Ovary (tissue), 7 donors: ENCODE measurements at regions not wholly inside any gene's neighbourhood (a gene's known extent, or its start where the extent isn't known, plus 50 kb on each side); places are given as distances from the start of the nearest gene placed in this dataset.

ENCODE experiments used
- DNase-seq, 5 donors: peaks; one replicate each; pipeline ENCODE4 v3.0.0-alpha.2; 2019 to 2020
- H3K27ac ChIP-seq, 2 donors: fragments of 200-600 bp; one replicate each; pipeline versions ENCODE4 v1.5.1 to v1.8.0; 2019 to 2022
- H3K27me3 ChIP-seq: fragments of 200-600 bp; one replicate; pipeline ENCODE4 v1.8.0; 2022
- H3K36me3 ChIP-seq: fragments of 200-600 bp; sonication (generic); one replicate; pipeline ENCODE4 v1.5.1; 2019
- H3K4me1 ChIP-seq: one replicate; pipeline ENCODE4 v1.8.1; 2013; ENCODE audit warnings: mild to moderate bottlenecking, moderate library complexity; ENCODE audit not compliant: insufficient read depth
- H3K4me3 ChIP-seq: fragments of 200-600 bp; sonication (generic); one replicate; pipeline ENCODE4 v1.5.1; 2017
- H3K9me3 ChIP-seq, 2 donors: fragments of 200-600 bp in 1 of 2; sonication (generic) in 1 of 2; one replicate each; pipeline versions ENCODE4 v1.5.1 to v1.8.1; 2013 to 2019; ENCODE audit warnings: mild to moderate bottlenecking in 1 of 2, moderate library complexity in 1 of 2
- EP300 ChIP-seq: sonication (generic); formaldehyde crosslinking; IDR thresholded peaks from one replicate; pipeline ENCODE4 v1.6.1; 2017; ENCODE audit warnings: antibody characterized with exemption
- POLR2A ChIP-seq: fragments of 450-650 bp; IDR thresholded peaks from one replicate; pipeline ENCODE4 v1.6.1; 2017; ENCODE audit warnings: antibody characterized with exemption, mild to moderate bottlenecking, moderate library complexity
- WGBS, 3 donors: extraction: QIAGEN DNeasy Blood & Tissue Kit in 1 of 3; methylation state at CpG; one replicate each; pipeline versions ENCODE4 v1.1.5 to v1.1.7; 2013 to 2017; 5-methylcytosine and 5-hydroxymethylcytosine counted together
- intact Hi-C, 4 donors: fragments of 100-400 bp; cut with DNase I; formaldehyde crosslinking; loops; one replicate each; pipeline versions ENCODE4 v1.11.0 to v1.15.1; 2022 to 2023
- TF ChIP-seq, protein P1 (sequence below), 3 donors: fragments of 450-650 bp in 2 of 3; fragments of 200-600 bp in 1 of 3; IDR thresholded peaks; one replicate each; pipeline versions ENCODE4 v1.5.1 to v1.8.0; 2016 to 2022; ENCODE audit warnings: antibody characterized with exemption in 3 of 3, mild to moderate bottlenecking in 1 of 3
- donor health status: DM: no; HTN: no; CAD: no; lungs with moderate emphysema.
- donor health status: DM: no; HTN: no; CAD: no.
- donor health status: Bipolar disorder and iron deficiency.
- donor health status: DM: no; HTN: no; CAD: no.
- donor health status: DM: yes; HTN: yes; CAD: no.

DNA sequence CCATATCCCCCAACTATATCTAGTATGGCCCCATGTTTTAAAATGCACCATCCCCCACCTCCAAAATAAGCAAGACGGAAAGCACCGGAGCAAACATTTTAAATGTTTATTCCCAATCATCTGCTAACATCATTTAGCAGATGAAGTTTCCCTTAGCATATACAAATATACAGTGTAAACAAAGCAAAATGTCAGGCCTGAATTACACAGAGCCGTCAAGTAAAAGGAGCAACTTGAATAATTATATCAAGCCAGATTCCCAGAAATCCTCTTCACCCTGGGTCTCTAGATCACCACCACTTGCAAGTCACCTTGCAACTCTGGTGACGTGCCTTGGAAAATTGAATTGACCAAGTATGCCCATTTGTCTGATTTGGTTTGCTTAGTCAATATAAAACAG, 91.6 kb upstream of the COL1A2 start:
- peaks cover 22% of the 10 kb centered on the region for H3K4me1 ChIP-seq
- peak overlapping the region; percentile 24 to 84 for H3K27ac ChIP-seq
- DNase-seq, result no peak
- no peaks in the 10 kb centered on the region for H3K9me3 ChIP-seq
- 36 to 48% (median 41%) methylated on average over 4 of the region's 4 CpGs for WGBS, 3 donors
- intact Hi-C loops, result no loop called here
- no peak for TF ChIP-seq EP300
- no peak for TF ChIP-seq POLR2A
- TF ChIP-seq, protein P1, sequence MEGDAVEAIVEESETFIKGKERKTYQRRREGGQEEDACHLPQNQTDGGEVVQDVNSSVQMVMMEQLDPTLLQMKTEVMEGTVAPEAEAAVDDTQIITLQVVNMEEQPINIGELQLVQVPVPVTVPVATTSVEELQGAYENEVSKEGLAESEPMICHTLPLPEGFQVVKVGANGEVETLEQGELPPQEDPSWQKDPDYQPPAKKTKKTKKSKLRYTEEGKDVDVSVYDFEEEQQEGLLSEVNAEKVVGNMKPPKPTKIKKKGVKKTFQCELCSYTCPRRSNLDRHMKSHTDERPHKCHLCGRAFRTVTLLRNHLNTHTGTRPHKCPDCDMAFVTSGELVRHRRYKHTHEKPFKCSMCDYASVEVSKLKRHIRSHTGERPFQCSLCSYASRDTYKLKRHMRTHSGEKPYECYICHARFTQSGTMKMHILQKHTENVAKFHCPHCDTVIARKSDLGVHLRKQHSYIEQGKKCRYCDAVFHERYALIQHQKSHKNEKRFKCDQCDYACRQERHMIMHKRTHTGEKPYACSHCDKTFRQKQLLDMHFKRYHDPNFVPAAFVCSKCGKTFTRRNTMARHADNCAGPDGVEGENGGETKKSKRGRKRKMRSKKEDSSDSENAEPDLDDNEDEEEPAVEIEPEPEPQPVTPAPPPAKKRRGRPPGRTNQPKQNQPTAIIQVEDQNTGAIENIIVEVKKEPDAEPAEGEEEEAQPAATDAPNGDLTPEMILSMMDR (IDR thresholded peaks at IDR 0.05), result no peak
- no peaks in the 10 kb centered on the region for H3K27me3 ChIP-seq
- H3K36me3 ChIP-seq, result no peaks in the 10 kb centered on the region
- no peak overlapping the region for H3K4me3 ChIP-seq

GRCh38 chr7:94303695-94304094, 91.0 kb upstream of the COL1A2 start:
- Histone ChIP-seq H3K4me3 (no peak overlapping the region), H3K27ac (peak overlapping the region; percentile 24 to 84), H3K9me3 (no peaks in the 10 kb centered on the region), H3K27me3 (no peaks in the 10 kb centered on the region), H3K4me1 (peaks cover 21% of the 10 kb centered on the region), H3K36me3 (no peaks in the 10 kb centered on the region)
- WGBS, 3 donors, result 1 to 2% (median 1%) methylated on average over 7 of the region's 7 CpGs
- peak in 4 of 5 donors; percentile 35 to 57 (median 44) for DNase-seq
- intact Hi-C loops, result no loop called here
- no peak for TF ChIP-seq POLR2A
- no peak for TF ChIP-seq EP300
- TF ChIP-seq, protein P1 (IDR thresholded peaks at IDR 0.05), result no peak

DNA sequence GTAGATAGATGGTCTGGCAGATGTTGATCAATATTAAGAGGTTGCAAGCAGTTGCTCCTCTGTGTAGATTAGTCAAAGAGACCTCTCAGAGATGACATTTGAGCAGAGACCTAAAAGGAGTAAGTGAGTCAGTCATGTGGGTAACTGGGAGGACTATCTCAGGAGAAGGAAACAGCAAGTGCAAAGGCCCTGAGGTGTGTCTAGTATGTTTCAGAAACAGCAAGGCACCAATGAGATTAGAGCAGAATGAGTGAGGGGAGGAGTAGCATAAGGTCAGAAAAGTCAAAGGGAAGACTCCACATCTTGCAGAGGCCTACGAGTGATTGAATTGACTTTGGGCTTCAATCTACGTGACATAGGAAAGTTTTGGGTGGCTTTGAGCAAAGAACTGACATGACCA, 89.8 kb upstream of the COL1A2 start:
- no peak for DNase-seq
- intact Hi-C loops, result loop anchor here in 1 of 4 donors (5.0 kb wide), 1 partner anchor 37 kb away; no protein-coding TSS in a partner anchor
- Histone ChIP-seq H3K4me1 (peaks cover 18% of the 10 kb centered on the region), H3K27me3 (no peaks in the 10 kb centered on the region), H3K36me3 (no peaks in the 10 kb centered on the region), H3K9me3 (no peaks in the 10 kb centered on the region), H3K27ac (no peak overlapping the region), H3K4me3 (no peak overlapping the region)
- WGBS, 3 donors, result 90 to 97% (median 94%) methylated on average over 2 of the region's 2 CpGs
- TF ChIP-seq POLR2A (no peak), EP300 (no peak)
- TF ChIP-seq, protein P1 (IDR thresholded peaks at IDR 0.05), result no peak

- H3K27ac ChIP-seq, result no peak overlapping the region
- H3K9me3 ChIP-seq, result no peaks in the 10 kb centered on the region
- intact Hi-C loops, result loop anchor here in 1 of 4 donors (5.0 kb wide), 1 partner anchor 36 kb away; no protein-coding TSS in a partner anchor
- no peak for DNase-seq
- H3K36me3 ChIP-seq, result no peaks in the 10 kb centered on the region
- 32 to 38% (median 36%) methylated on average over 3 of the region's 3 CpGs for WGBS, 3 donors
- no peak for TF ChIP-seq POLR2A
- no peak overlapping the region for H3K4me3 ChIP-seq
- H3K27me3 ChIP-seq, result no peaks in the 10 kb centered on the region
- H3K4me1 ChIP-seq, result peaks cover 14% of the 10 kb centered on the region
Measured at GRCh38 chr7:94305836-94306235, 88.9 kb upstream of the COL1A2 start.

- H3K27me3 ChIP-seq, result no peaks in the 10 kb centered on the region
- H3K4me1 ChIP-seq, result peaks cover 10% of the 10 kb centered on the region
- H3K27ac ChIP-seq, result no peak overlapping the region
- H3K4me3 ChIP-seq, result no peak overlapping the region
- no peak for DNase-seq
- no peak for TF ChIP-seq POLR2A
- TF ChIP-seq EP300, result no peak
- TF ChIP-seq, protein P1 (IDR thresholded peaks at IDR 0.05), result no peak
- WGBS, 3 donors, result 84 to 94% (median 87%) methylated on average over 4 of the region's 4 CpGs
- intact Hi-C loops, result loop anchor here in 1 of 4 donors (5.0 kb wide), 1 partner anchor 35 kb away; no protein-coding TSS in a partner anchor
- H3K36me3 ChIP-seq, result no peaks in the 10 kb centered on the region
- H3K9me3 ChIP-seq, result no peaks in the 10 kb centered on the region
Measured at GRCh38 chr7:94307399-94308048, 87.2 kb upstream of the COL1A2 start.
